HFFc6 (cell line): ENCODE measurements at regions not wholly inside any gene's neighbourhood (a gene's known extent, or its start where the extent isn't known, plus 50 kb on each side); places are given as distances from the start of the nearest gene placed in this dataset.

Source experiments
- DNase-seq: peaks from one replicate; pipeline ENCODE4 v3.0.0-alpha.2; 2018
- H3K27ac Mint-ChIP-seq: 2 replicates; pipeline ENCODE4 v1.8.0; 2020; ENCODE audit warnings: mild to moderate bottlenecking, mixed read lengths
- H3K27me3 Mint-ChIP-seq: 2 replicates; pipeline ENCODE4 v1.8.0; 2021; ENCODE audit warnings: mild to moderate bottlenecking, moderate library complexity, mixed read lengths; ENCODE audit not compliant: insufficient read depth
- H3K36me3 Mint-ChIP-seq: 2 replicates; pipeline ENCODE4 v1.8.0; 2021; ENCODE audit warnings: low read depth, mixed read lengths
- H3K4me1 Mint-ChIP-seq: 2 replicates; pipeline ENCODE4 v1.8.0; 2020; ENCODE audit warnings: low read depth, mixed read lengths
- H3K4me3 Mint-ChIP-seq: 2 replicates; pipeline ENCODE4 v1.8.0; 2020; ENCODE audit warnings: mild to moderate bottlenecking, moderate library complexity, mixed read lengths
- H3K9me3 Mint-ChIP-seq: 2 replicates; pipeline ENCODE4 v1.8.0; 2020; ENCODE audit warnings: mild to moderate bottlenecking, mixed read lengths
- CTCF ChIP-seq: fragments of 200-600 bp; sonication (generic); IDR thresholded peaks from 2 replicates; pipeline ENCODE4 v1.5.0; 2021; ENCODE audit warnings: antibody characterized with exemption, mild to moderate bottlenecking

GRCh38 chr6:85390775-85391174 is 59.1 kb upstream of the NT5E start:
- no peak for TF ChIP-seq CTCF
- peaks cover 14% of the 10 kb centered on the region for H3K36me3 Mint-ChIP-seq
- peak; percentile 21 for DNase-seq
- no peak overlapping the region for H3K4me3 Mint-ChIP-seq
- no peaks in the 10 kb centered on the region for H3K9me3 Mint-ChIP-seq
- peaks cover 66% of the 10 kb centered on the region for H3K4me1 Mint-ChIP-seq
- H3K27me3 Mint-ChIP-seq, result no peaks in the 10 kb centered on the region; the same call in none of the 2 replicates
- peak overlapping the region; percentile 84 for H3K27ac Mint-ChIP-seq

- peaks cover 14% of the 10 kb centered on the region for H3K36me3 Mint-ChIP-seq
- DNase-seq, result peak; percentile 29
- H3K27ac Mint-ChIP-seq, result peak overlapping the region; percentile 84
- no peak overlapping the region for H3K4me3 Mint-ChIP-seq
- TF ChIP-seq CTCF, result no peak
- peaks cover 66% of the 10 kb centered on the region for H3K4me1 Mint-ChIP-seq
- no peaks in the 10 kb centered on the region for H3K9me3 Mint-ChIP-seq
- no peaks in the 10 kb centered on the region; the same call in none of the 2 replicates for H3K27me3 Mint-ChIP-seq
Measured at GRCh38 chr6:85390105-85390728, 59.7 kb upstream of the NT5E start.

GRCh38 chr6:85389151-85389797 is 60.6 kb upstream of the NT5E start:
- H3K4me1 Mint-ChIP-seq, result peaks cover 62% of the 10 kb centered on the region
- H3K27me3 Mint-ChIP-seq, result no peaks in the 10 kb centered on the region; the same call in none of the 2 replicates
- H3K36me3 Mint-ChIP-seq, result peaks cover 14% of the 10 kb centered on the region
- no peaks in the 10 kb centered on the region for H3K9me3 Mint-ChIP-seq
- H3K27ac Mint-ChIP-seq, result no peak overlapping the region
- no peak for TF ChIP-seq CTCF
- no peak for DNase-seq
- no peak overlapping the region; the same call in 1 of the 2 replicates for H3K4me3 Mint-ChIP-seq

GRCh38 chr6:85388531-85388930 is 61.4 kb upstream of the NT5E start:
- no peaks in the 10 kb centered on the region; the same call in 1 of the 2 replicates for H3K27me3 Mint-ChIP-seq
- H3K4me3 Mint-ChIP-seq, result no peak overlapping the region
- H3K4me1 Mint-ChIP-seq, result peaks cover 59% of the 10 kb centered on the region
- H3K36me3 Mint-ChIP-seq, result peaks cover 14% of the 10 kb centered on the region
- no peak for DNase-seq
- TF ChIP-seq CTCF, result no peak
- no peaks in the 10 kb centered on the region for H3K9me3 Mint-ChIP-seq
- no peak overlapping the region for H3K27ac Mint-ChIP-seq

- H3K9me3 Mint-ChIP-seq, result no peaks in the 10 kb centered on the region
- no peaks in the 10 kb centered on the region; the same call in 1 of the 2 replicates for H3K27me3 Mint-ChIP-seq
- no peak for TF ChIP-seq CTCF
- H3K36me3 Mint-ChIP-seq, result peaks cover 6% of the 10 kb centered on the region; the same call in 1 of the 2 replicates
- no peak overlapping the region for H3K27ac Mint-ChIP-seq
- no peak overlapping the region for H3K4me3 Mint-ChIP-seq
- no peak for DNase-seq
- peaks cover 43% of the 10 kb centered on the region for H3K4me1 Mint-ChIP-seq
Measured at GRCh38 chr6:85385636-85386315, 64.1 kb upstream of the NT5E start.
